H1 (cell line): ENCODE measurements at regions not wholly inside any gene's neighbourhood (a gene's known extent, or its start where the extent isn't known, plus 50 kb on each side); places are given as distances from the start of the nearest gene placed in this dataset.

Experiments used
- CTCF ChIA-PET: fragments of 300-600 bp; sonication (Branson Sonifier 250); formaldehyde crosslinking; loops from one replicate; lab custom pipeline; 2021; ENCODE audit not compliant: partially characterized antibody; lab: Charles Lee
- POLR2A ChIA-PET: fragments of 300-600 bp; sonication (Branson Sonifier 250); formaldehyde crosslinking; loops from one replicate; lab custom pipeline; 2021; ENCODE audit warnings: inconsistent platforms; ENCODE audit not compliant: partially characterized antibody; lab: Charles Lee
- DNase-seq, 2 experiments: peaks; one replicate each; pipeline versions ENCODE4 v3.0.0 to v3.0.0-alpha.2; 2010 to 2022; ENCODE audit warnings: low spot score in 2 of 2, low read depth in 1 of 2, mixed read lengths in 1 of 2
- FAIRE-seq: peaks from 2 replicates; lab custom pipeline; 2011; peaks lifted over from hg19 to GRCh38; lab: Jason Lieb, UNC
- H2AFZ ChIP-seq: 2 replicates; pipeline ENCODE4 v1.8.1; 2012; ENCODE audit warnings: low read length, inconsistent platforms
- H2AK5ac ChIP-seq: 2 replicates; pipeline ENCODE4 v1.6.1; 2013; ENCODE audit warnings: low read depth, low read length
- H2BK120ac ChIP-seq: replicated peaks from 2 replicates; pipeline ENCODE3; 2013; ENCODE audit warnings: low read depth, low read length, inconsistent platforms
- H2BK12ac ChIP-seq: 2 replicates; pipeline ENCODE4 v1.6.1; 2013; ENCODE audit warnings: low read depth, low read length
- H2BK15ac ChIP-seq: 2 replicates; pipeline ENCODE4 v1.6.1; 2013; ENCODE audit warnings: low read length
- H2BK20ac ChIP-seq: 2 replicates; pipeline ENCODE4 v1.6.1; 2013; ENCODE audit warnings: low read length
- H2BK5ac ChIP-seq: 2 replicates; pipeline ENCODE4 v1.6.1; 2013; ENCODE audit warnings: low read depth, low read length
- H3K14ac ChIP-seq: 2 replicates; pipeline ENCODE4 v1.6.1; 2013; ENCODE audit warnings: inconsistent platforms; ENCODE audit not compliant: insufficient read length
- H3K18ac ChIP-seq: 2 replicates; pipeline ENCODE4 v1.6.1; 2013; ENCODE audit warnings: low read length; ENCODE audit errors: extremely low read depth
- H3K23ac ChIP-seq: 2 replicates; pipeline ENCODE4 v1.6.1; 2013; ENCODE audit warnings: inconsistent platforms; ENCODE audit not compliant: insufficient read length
- H3K23me2 ChIP-seq: 2 replicates; pipeline ENCODE4 v1.6.1; 2013; ENCODE audit warnings: low read depth, low read length
- H3K27ac ChIP-seq: 2 replicates; pipeline ENCODE4 v1.6.1; 2011; ENCODE audit warnings: low read depth, low read length, inconsistent platforms
- H3K27me3 ChIP-seq, 4 experiments: replicated peaks in 1 of 4; 1 replicate in 1 of 4; 2 replicates in 3 of 4; pipeline versions ENCODE4 v1.6.1 to v1.8.1; 2011 to 2013; ENCODE audit warnings: low read length in 3 of 4, mild to moderate bottlenecking in 3 of 4, inconsistent platforms in 2 of 4, mixed read lengths in 2 of 4, moderate library complexity in 1 of 4; ENCODE audit not compliant: control insufficient read depth in 3 of 4, insufficient read depth in 3 of 4; ENCODE audit errors: extremely low read depth in 1 of 4
- H3K36me3 ChIP-seq, 4 experiments: 2 replicates each; pipeline versions ENCODE4 v1.6.1 to v1.8.1; 2011 to 2013; ENCODE audit warnings: mild to moderate bottlenecking in 4 of 4, low read length in 3 of 4, moderate library complexity in 2 of 4, control low read depth in 1 of 4, inconsistent platforms in 1 of 4; ENCODE audit not compliant: insufficient read depth in 4 of 4, control insufficient read depth in 2 of 4
- H3K4ac ChIP-seq: replicated peaks from 2 replicates; pipeline ENCODE3; 2013; ENCODE audit warnings: low read length, low read depth, mixed read lengths, inconsistent platforms; ENCODE audit not compliant: insufficient read length
- H3K4me1 ChIP-seq, 4 experiments: replicated peaks in 1 of 4; 1 replicate in 1 of 4; 2 replicates in 3 of 4; pipeline versions ENCODE4 v1.6.1 to v1.8.1; 2011 to 2013; ENCODE audit warnings: low read length in 3 of 4, inconsistent platforms in 2 of 4, mixed read lengths in 1 of 4; ENCODE audit not compliant: insufficient read depth in 4 of 4, control insufficient read depth in 3 of 4
- H3K4me2 ChIP-seq, 2 experiments: 2 replicates each; pipeline versions ENCODE4 v1.6.1 to v1.8.1; 2011 to 2013; ENCODE audit warnings: low read depth in 2 of 2, low read length in 2 of 2, control low read depth in 1 of 2, inconsistent platforms in 1 of 2, mild to moderate bottlenecking in 1 of 2; ENCODE audit not compliant: insufficient read depth in 1 of 2
- H3K4me3 ChIP-seq, 4 experiments: fragments of 200-600, 300-600 bp in 1 of 4; sonication (generic), shearing (Covaris generic), sonication (Bioruptor Twin) in 1 of 4; 2 replicates each; pipeline versions ENCODE4 v1.5.1 to v1.8.1; 2011 to 2016; ENCODE audit warnings: low read length in 4 of 4, low read depth in 3 of 4, control low read depth in 2 of 4, inconsistent platforms in 2 of 4, mild to moderate bottlenecking in 2 of 4, mixed read lengths in 1 of 4, moderate library complexity in 1 of 4; ENCODE audit not compliant: insufficient read depth in 2 of 4; ENCODE audit errors: extremely low read depth in 1 of 4
- H3K56ac ChIP-seq: replicated peaks from 2 replicates; pipeline ENCODE3; 2013; ENCODE audit warnings: low read depth, mild to moderate bottlenecking, mixed read lengths, low read length, inconsistent platforms; ENCODE audit not compliant: insufficient read length
- H3K79me1 ChIP-seq: 2 replicates; pipeline ENCODE4 v1.6.1; 2013; ENCODE audit warnings: low read depth, low read length, control low read depth
- H3K79me2 ChIP-seq, 2 experiments: 2 replicates each; pipeline versions ENCODE4 v1.6.1 to v1.8.1; 2012 to 2013; ENCODE audit warnings: low read length in 2 of 2, mild to moderate bottlenecking in 2 of 2, inconsistent platforms in 1 of 2; ENCODE audit not compliant: insufficient read depth in 2 of 2, control insufficient read depth in 1 of 2
- H3K9ac ChIP-seq, 4 experiments: replicated peaks in 1 of 4; 1 replicate in 1 of 4; 2 replicates in 3 of 4; pipeline versions ENCODE4 v1.6.1 to v1.8.1; 2011 to 2013; ENCODE audit warnings: low read depth in 3 of 4, low read length in 3 of 4, control low read depth in 2 of 4, mild to moderate bottlenecking in 2 of 4, moderate library complexity in 2 of 4, inconsistent platforms in 1 of 4; ENCODE audit errors: extremely low read depth in 1 of 4
- H3K9me3 ChIP-seq, 2 experiments: 2 replicates each; pipeline versions ENCODE4 v1.6.1 to v1.8.1; 2012 to 2013; ENCODE audit warnings: mild to moderate bottlenecking in 2 of 2, moderate library complexity in 2 of 2, control low read depth in 1 of 2, inconsistent platforms in 1 of 2, low read depth in 1 of 2, low read length in 1 of 2, mixed read lengths in 1 of 2; ENCODE audit not compliant: insufficient read depth in 2 of 2
- H4K20me1 ChIP-seq, 2 experiments: replicated peaks in 1 of 2; 2 replicates each; pipeline versions ENCODE3 to v1.8.1; 2011 to 2013; ENCODE audit warnings: inconsistent platforms in 2 of 2, low read length in 2 of 2, mild to moderate bottlenecking in 1 of 2; ENCODE audit not compliant: insufficient read depth in 2 of 2, control insufficient read depth in 1 of 2
- H4K5ac ChIP-seq: 2 replicates; pipeline ENCODE4 v1.6.1; 2013; ENCODE audit warnings: low read length, low read depth, mixed read lengths, inconsistent platforms; ENCODE audit not compliant: insufficient read length
- H4K8ac ChIP-seq: 2 replicates; pipeline ENCODE4 v1.8.0; 2013; ENCODE audit warnings: mild to moderate bottlenecking, moderate library complexity, low read length, inconsistent platforms; ENCODE audit not compliant: insufficient read depth; ENCODE audit errors: extremely low read depth
- H4K91ac ChIP-seq: replicated peaks from 2 replicates; pipeline ENCODE3; 2013; ENCODE audit warnings: low read length, mixed read lengths, inconsistent platforms; ENCODE audit not compliant: insufficient read length
- CHD2 ChIP-seq: IDR thresholded peaks from 2 replicates; pipeline ENCODE4 v1.6.1; 2012; ENCODE audit warnings: low read length, improper control_type of control experiment
- KDM4A ChIP-seq: IDR thresholded peaks from one replicate; pipeline ENCODE4 v1.7.1; 2012; ENCODE audit warnings: low read depth, mild to moderate bottlenecking, moderate library complexity, low read length, inconsistent platforms; ENCODE audit not compliant: severe bottlenecking
- KDM5A ChIP-seq: fragments of 200-600 bp; IDR thresholded peaks from 2 replicates; pipeline ENCODE4 v1.7.1; 2012; ENCODE audit warnings: mild to moderate bottlenecking, low read length, inconsistent platforms, mixed read lengths
- MAX ChIP-seq: IDR thresholded peaks from 2 replicates; pipeline ENCODE4 v1.6.1; 2012; ENCODE audit warnings: inconsistent platforms
- RNF2 ChIP-seq: fragments of 200-900, 300-1000 bp; sonication (generic); IDR thresholded peaks from 2 replicates; pipeline ENCODE4 v1.7.1; 2016; ENCODE audit warnings: borderline replicate concordance, low read depth, mild to moderate bottlenecking, antibody characterized with exemption, low read length; ENCODE audit not compliant: poor library complexity, severe bottlenecking; ENCODE audit errors: missing control alignments
- SP4 ChIP-seq: IDR thresholded peaks from 2 replicates; pipeline ENCODE4 v1.6.1; 2012; ENCODE audit warnings: low read length, inconsistent platforms
- TAF1 ChIP-seq: IDR thresholded peaks from 2 replicates; pipeline ENCODE4 v1.6.1; 2011; ENCODE audit warnings: mild to moderate bottlenecking, low read depth, low read length
- WGBS, 2 experiments: shearing (Covaris generic) in 1 of 2; methylation state at CpG; one replicate each; pipeline versions ENCODE4 v1.1.6 to v1.1.7; 2013 to 2015; ENCODE audit warnings: low lambda C conversion rate in 2 of 2, mixed read lengths in 2 of 2, inconsistent platforms in 1 of 2, low coverage in 1 of 2, missing lambda C conversion rate in 1 of 2; ENCODE audit not compliant: insufficient replicate concordance in 2 of 2, insufficient coverage in 1 of 2, insufficient read length in 1 of 2; ENCODE audit errors: extremely low coverage in 1 of 2, missing lambda C conversion rate in 1 of 2; 5-methylcytosine and 5-hydroxymethylcytosine counted together
- TF ChIP-seq, protein P1 (sequence below), 3 experiments: IDR thresholded peaks; 1 replicate in 2 of 3; 2 replicates in 1 of 3; pipeline versions ENCODE4 v1.5.1 to v1.6.1; 2011; ENCODE audit warnings: low read length in 3 of 3, mild to moderate bottlenecking in 3 of 3, inconsistent platforms in 2 of 3, low read depth in 1 of 3, moderate library complexity in 1 of 3; ENCODE audit not compliant: insufficient read depth in 1 of 3; ENCODE audit errors: control extremely low read depth in 1 of 3

DNA sequence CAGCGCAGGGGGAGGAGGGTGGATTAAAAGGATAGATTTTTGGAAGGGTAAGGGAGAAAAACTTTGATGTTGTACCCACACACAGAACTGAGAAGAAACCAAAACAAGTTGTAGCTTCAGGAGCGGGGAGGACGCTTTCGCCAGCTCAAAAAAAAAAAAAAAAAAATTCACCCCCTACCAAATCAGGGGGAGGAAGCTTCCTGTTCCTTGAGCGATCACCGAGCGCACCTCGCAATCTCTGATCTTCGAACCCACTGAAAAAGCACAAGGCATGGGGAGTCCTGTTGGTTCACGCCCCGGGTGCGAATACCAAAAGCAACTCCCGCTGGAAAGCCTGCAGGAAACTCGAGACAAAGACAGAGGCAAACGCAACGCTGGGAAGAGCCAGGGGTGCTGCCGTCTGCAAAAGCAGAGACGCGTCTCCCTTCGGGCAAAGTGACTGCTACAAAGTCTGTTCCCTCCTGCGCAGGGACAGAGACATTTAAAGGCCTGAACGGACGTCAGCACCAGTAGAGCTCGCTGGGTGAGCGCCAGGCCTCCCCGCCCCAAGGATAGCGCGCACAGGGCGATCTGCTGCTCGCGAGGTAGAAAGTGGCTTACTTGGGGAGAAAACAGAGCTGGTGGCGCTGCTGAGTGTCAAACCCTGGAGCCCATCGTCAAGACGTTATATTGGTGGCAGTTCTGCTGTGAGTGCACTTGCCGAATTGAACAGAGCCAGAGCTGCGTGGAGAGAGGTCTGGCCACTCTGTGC is 190.4 kb downstream of the USP22 start:
- Histone ChIP-seq H4K5ac (no peak overlapping the region), H3K4me2 (peak overlapping the region in 1 of 2 experiments; percentile 95; a peak in 3 of 4 replicates), H2BK15ac (no peak overlapping the region), H4K91ac (no peak overlapping the region), H3K23me2 (peaks cover 8% of the 10 kb centered on the region; the same call in 1 of the 2 replicates), H3K27ac (no peak overlapping the region), H3K4me3 (peak overlapping the region; percentile 51 to 67 (median 61); a peak in 7 of 8 replicates), H3K79me1 (no peaks in the 10 kb centered on the region), H3K9me3 (no peaks in the 10 kb centered on the region), H3K9ac (peak overlapping the region in 3 of 4 experiments; percentile 31 to 58 (median 49); a peak in 5 of 7 replicates), H3K4ac (no peak overlapping the region), H3K4me1 (peaks cover 0 to 2% (median 0%) of the 10 kb centered on the region in 4 experiments; a peak in 2 of 7 replicates), H3K79me2 (no peaks in the 10 kb centered on the region), H3K23ac (no peak overlapping the region), H2BK20ac (no peak overlapping the region), H3K56ac (no peak overlapping the region), H3K14ac (no peak overlapping the region), H2BK12ac (0 out of 2 replicates have a peak overlapping the region, but pooled peaks have one; percentile 39), H2AFZ (peak overlapping the region; percentile 93; the same call in 1 of the 2 replicates), H2BK5ac (no peak overlapping the region), H4K20me1 (no peaks in the 10 kb centered on the region), H3K36me3 (no peaks in the 10 kb centered on the region), H2AK5ac (no peak overlapping the region), H2BK120ac (no peak overlapping the region), H4K8ac (no peak overlapping the region), H3K18ac (peak overlapping the region; percentile 38; the same call in 1 of the 2 replicates), H3K27me3 (peaks cover 0 to 17% (median 5%) of the 10 kb centered on the region in 4 experiments; a peak in 4 of 7 replicates)
- DNase-seq = peak in 1 of 2 experiments; percentile 73
- ChIA-PET CTCF (interaction anchor here (0.5 to 2.8 kb wide), 3 partner anchors 16 to 61 kb away, joined by 3 to 10 read pairs (median 3); no protein-coding TSS in a partner anchor), POLR2A (interaction anchor here (1.0 to 3.4 kb wide), 7 partner anchors 11 to 147 kb away, joined by 3 to 26 read pairs (median 3); no protein-coding TSS in a partner anchor)
- FAIRE-seq = peak; percentile 78
- WGBS, 2 experiments = 1% methylated on average over 34 of the region's 36 CpGs; no CpG with 5 or more reads in 1 of the 2 experiments
- TF ChIP-seq, protein P1, sequence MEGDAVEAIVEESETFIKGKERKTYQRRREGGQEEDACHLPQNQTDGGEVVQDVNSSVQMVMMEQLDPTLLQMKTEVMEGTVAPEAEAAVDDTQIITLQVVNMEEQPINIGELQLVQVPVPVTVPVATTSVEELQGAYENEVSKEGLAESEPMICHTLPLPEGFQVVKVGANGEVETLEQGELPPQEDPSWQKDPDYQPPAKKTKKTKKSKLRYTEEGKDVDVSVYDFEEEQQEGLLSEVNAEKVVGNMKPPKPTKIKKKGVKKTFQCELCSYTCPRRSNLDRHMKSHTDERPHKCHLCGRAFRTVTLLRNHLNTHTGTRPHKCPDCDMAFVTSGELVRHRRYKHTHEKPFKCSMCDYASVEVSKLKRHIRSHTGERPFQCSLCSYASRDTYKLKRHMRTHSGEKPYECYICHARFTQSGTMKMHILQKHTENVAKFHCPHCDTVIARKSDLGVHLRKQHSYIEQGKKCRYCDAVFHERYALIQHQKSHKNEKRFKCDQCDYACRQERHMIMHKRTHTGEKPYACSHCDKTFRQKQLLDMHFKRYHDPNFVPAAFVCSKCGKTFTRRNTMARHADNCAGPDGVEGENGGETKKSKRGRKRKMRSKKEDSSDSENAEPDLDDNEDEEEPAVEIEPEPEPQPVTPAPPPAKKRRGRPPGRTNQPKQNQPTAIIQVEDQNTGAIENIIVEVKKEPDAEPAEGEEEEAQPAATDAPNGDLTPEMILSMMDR (IDR thresholded peaks at IDR 0.05; ENCODE audit: control extremely low read depth in 1 of 3, insufficient read depth in 1 of 3, low read depth in 1 of 3, low read length in 3 of 3) = peak in 1 of 3 experiments; percentile 2; a peak in 1 of 4 replicates
- TF ChIP-seq TAF1 (0 out of 2 replicates have a peak, but pooled peaks have one; percentile 42), KDM5A (no peak), SP4 (no peak), CHD2 (no peak), RNF2 (no peak), KDM4A (peak; percentile 72), MAX (no peak)
